AG04450 (cell line): ENCODE measurements at regions not wholly inside any gene's neighbourhood (a gene's known extent, or its start where the extent isn't known, plus 50 kb on each side); places are given as distances from the start of the nearest gene placed in this dataset.

Experiments
- CTCF ChIA-PET: fragments of 300-600, 350-600 bp; formaldehyde crosslinking; extraction: SDS; loops from one replicate; lab custom pipeline; 2022; ENCODE audit warnings: antibody characterized with exemption, inconsistent platforms; lab: Charles Lee
- POLR2A ChIA-PET: fragments of 350-600 bp; formaldehyde crosslinking; extraction: SDS; loops from one replicate; lab custom pipeline; 2021; ENCODE audit warnings: antibody characterized with exemption, inconsistent platforms; lab: Yijun Ruan, JAX
- DNase-seq: peaks from one replicate; pipeline ENCODE4 v3.0.0-alpha.2; 2011; ENCODE audit warnings: low read depth, low spot score
- H3K27ac ChIP-seq: one replicate; pipeline ENCODE4 v1.5.1; 2012; ENCODE audit warnings: low read depth, low read length, control low read depth
- H3K27me3 ChIP-seq: one replicate; pipeline ENCODE4 v1.6.0; 2012; ENCODE audit warnings: low read length; ENCODE audit not compliant: control insufficient read depth, insufficient read depth
- H3K4me3 ChIP-seq: 2 replicates; pipeline ENCODE4 v1.5.1; 2011; ENCODE audit warnings: mild to moderate bottlenecking, low read depth, low read length, control low read depth
- H3K9me3 ChIP-seq: 2 replicates; pipeline ENCODE4 v1.5.1; 2012; ENCODE audit warnings: low read length; ENCODE audit not compliant: control insufficient read depth, insufficient read depth
- CTCF ChIP-seq: IDR thresholded peaks from 2 replicates; pipeline ENCODE4 v1.5.1; 2011; ENCODE audit warnings: low read depth, low read length, control low read depth, inconsistent platforms

GRCh38 chr15:94671858-94672532, 440.6 kb downstream of the MCTP2 start:
- peak; percentile 3 for DNase-seq
- no peaks in the 10 kb centered on the region for H3K27me3 ChIP-seq
- H3K27ac ChIP-seq, result no peak overlapping the region
- no peak overlapping the region for H3K4me3 ChIP-seq
- peak; percentile 15; the same call in 1 of the 2 replicates for TF ChIP-seq CTCF
- no peaks in the 10 kb centered on the region for H3K9me3 ChIP-seq
- CTCF ChIA-PET, result interaction anchor here (0.9 to 5.1 kb wide), 7 partner anchors 10 to 1656 kb away, joined by 3 to 40 read pairs (median 5); no protein-coding TSS in a partner anchor
- POLR2A ChIA-PET, result no interaction called here

DNA sequence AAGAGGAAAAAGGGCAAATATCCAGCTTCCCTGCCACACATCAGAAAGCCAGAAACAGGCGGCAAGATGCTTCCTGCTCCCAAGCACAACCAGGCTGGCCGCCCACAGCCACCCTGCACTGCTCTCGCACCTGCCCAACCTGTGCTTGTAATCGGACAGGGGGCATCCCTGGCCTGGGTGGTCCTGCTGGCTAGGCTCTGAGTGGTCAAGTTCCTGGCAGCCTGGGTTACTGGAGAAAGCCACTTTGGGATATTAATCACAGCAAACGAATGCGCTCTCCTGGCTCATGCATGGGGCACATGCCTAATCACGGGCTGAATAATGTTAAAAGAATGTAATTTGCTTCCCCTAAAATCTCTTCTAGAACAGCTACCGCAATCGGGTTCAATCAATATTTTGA, 442.4 kb downstream of the MCTP2 start:
- TF ChIP-seq CTCF, result no peak

GRCh38 chr15:94674296-94674695, 442.9 kb downstream of the MCTP2 start:
- H3K27me3 ChIP-seq, result no peaks in the 10 kb centered on the region
- H3K4me3 ChIP-seq, result no peak overlapping the region
- no peak overlapping the region for H3K27ac ChIP-seq
- H3K9me3 ChIP-seq, result no peaks in the 10 kb centered on the region
- DNase-seq, result no peak
- CTCF ChIA-PET, result no interaction called here
- POLR2A ChIA-PET, result interaction anchor here (0.7 kb wide), 1 partner anchor 1755 kb away, joined by 9 read pairs; no protein-coding TSS in a partner anchor
- TF ChIP-seq CTCF, result no peak

More for the DNA sequence above, 442.4 kb downstream of the MCTP2 start:
- no peak for DNase-seq
- Histone ChIP-seq H3K4me3 (no peak overlapping the region), H3K27ac (no peak overlapping the region), H3K9me3 (no peaks in the 10 kb centered on the region), H3K27me3 (no peaks in the 10 kb centered on the region)
- ChIA-PET CTCF (no interaction called here), POLR2A (no interaction called here)

GRCh38 chr15:94677202-94677790, 445.9 kb downstream of the MCTP2 start:
- CTCF ChIA-PET, result interaction anchor here (1.0 kb wide), 1 partner anchor 264 kb away, joined by 3 read pairs; no protein-coding TSS in a partner anchor
- DNase-seq, result no peak

More at GRCh38 chr15:94677202-94677790, 445.9 kb downstream of the MCTP2 start:
- Histone ChIP-seq H3K27me3 (no peaks in the 10 kb centered on the region), H3K9me3 (no peaks in the 10 kb centered on the region), H3K27ac (no peak overlapping the region), H3K4me3 (no peak overlapping the region)
- POLR2A ChIA-PET, result no interaction called here
- TF ChIP-seq CTCF, result no peak
